GM12873 (cell line): ENCODE measurements at regions not wholly inside any gene's neighbourhood (a gene's known extent, or its start where the extent isn't known, plus 50 kb on each side); places are given as distances from the start of the nearest gene placed in this dataset.

Experiments used
- TF ChIP-seq, protein P1 (sequence below): IDR thresholded peaks from 2 replicates; pipeline ENCODE4 v1.5.1; 2012; ENCODE audit warnings: low read depth, mild to moderate bottlenecking, moderate library complexity, low read length, control low read depth; ENCODE audit not compliant: insufficient read depth; ENCODE audit errors: missing control alignments

DNA sequence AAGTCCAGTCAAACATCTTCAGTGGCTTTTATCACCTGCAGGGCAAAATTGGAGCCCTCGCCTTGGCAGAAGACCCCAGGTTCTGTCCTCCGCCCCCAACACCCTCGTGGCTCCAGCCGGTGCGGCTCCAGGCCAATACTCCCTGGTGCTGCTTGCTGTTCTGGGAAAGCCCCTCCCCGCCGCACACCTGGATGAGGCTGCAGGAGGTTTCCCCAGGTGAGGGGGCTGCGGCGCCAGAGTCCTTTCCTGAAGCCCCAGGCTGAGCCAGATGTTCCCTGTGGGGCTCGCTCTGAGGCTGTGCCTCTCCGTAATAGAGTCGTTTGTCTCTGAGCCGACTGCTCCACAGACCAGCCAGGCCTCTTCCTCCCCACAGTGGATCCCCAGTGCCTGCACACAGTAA lies 375.4 kb upstream of the IRX1 start:
- TF ChIP-seq, protein P1, sequence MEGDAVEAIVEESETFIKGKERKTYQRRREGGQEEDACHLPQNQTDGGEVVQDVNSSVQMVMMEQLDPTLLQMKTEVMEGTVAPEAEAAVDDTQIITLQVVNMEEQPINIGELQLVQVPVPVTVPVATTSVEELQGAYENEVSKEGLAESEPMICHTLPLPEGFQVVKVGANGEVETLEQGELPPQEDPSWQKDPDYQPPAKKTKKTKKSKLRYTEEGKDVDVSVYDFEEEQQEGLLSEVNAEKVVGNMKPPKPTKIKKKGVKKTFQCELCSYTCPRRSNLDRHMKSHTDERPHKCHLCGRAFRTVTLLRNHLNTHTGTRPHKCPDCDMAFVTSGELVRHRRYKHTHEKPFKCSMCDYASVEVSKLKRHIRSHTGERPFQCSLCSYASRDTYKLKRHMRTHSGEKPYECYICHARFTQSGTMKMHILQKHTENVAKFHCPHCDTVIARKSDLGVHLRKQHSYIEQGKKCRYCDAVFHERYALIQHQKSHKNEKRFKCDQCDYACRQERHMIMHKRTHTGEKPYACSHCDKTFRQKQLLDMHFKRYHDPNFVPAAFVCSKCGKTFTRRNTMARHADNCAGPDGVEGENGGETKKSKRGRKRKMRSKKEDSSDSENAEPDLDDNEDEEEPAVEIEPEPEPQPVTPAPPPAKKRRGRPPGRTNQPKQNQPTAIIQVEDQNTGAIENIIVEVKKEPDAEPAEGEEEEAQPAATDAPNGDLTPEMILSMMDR: no peak

DNA sequence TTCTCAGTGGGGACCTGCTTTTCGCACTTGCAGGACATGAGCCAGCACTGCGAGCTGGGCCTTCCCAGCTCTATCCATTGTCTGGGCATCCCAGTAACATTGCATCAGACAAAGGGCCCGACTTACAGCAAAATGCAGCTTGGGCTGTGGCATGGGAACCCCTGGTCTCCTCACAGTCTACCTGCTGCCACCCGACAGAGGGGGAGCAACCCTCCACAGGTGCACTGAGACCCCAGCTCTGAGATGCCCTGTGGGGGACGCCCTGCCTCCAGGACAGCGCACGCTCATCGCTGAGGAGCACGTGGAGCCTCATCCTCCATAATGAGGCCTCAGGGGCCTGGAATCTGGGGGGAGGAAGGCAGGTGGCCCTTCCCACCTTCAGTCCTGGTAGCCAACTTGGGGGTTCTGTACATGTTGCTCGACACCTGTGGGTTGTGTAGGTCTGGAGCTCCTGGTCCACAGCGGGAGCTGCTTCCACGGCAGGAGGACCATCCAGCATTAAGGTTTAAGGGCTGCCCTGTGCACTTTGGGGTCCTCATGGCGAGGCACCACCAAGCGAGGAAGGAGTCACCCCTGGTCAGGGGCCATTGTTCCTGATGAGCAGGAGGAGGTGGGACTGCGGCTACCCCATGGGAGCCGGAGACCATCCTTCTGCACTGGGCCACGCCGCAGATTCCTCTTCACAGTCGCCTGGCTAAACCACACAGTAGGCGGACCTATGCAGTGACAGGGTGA lies 376.5 kb upstream of the IRX1 start:
- TF ChIP-seq, protein P1: no peak

DNA sequence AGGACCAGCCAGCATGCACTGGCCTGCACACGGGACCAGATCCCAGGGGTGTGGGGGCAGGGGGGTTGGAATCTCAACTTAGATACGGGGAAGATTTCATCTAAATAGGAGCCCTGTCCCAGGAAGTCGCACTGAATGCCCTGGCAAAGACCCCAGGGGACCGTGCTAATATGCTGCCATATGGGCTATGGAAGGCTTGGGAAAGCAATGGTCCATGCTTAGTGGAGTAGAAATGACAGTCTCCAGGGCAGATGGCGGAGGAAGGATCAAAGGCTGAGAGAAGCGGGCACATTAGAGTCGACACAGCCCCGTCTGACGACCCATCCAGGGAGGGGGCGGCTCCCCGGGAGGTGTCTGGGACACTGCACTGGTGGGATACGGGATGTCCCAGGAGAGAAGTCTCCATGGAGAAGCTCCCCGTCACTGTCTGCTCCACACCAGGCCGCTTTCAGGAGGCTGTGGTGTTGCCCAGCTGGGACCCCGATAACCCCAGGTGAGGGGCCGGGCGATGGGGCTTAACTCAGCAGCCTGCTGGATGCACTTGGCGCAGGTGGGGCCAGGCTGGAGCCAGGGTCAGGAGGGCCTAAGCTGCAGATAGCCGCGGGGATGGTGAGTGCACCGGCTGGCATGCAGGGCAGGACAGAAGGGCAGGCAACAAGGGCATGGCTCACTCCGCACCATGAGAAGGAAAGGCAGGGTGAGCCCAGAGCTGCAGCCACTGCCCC lies 377.7 kb upstream of the IRX1 start:
- TF ChIP-seq, protein P1: no peak

DNA sequence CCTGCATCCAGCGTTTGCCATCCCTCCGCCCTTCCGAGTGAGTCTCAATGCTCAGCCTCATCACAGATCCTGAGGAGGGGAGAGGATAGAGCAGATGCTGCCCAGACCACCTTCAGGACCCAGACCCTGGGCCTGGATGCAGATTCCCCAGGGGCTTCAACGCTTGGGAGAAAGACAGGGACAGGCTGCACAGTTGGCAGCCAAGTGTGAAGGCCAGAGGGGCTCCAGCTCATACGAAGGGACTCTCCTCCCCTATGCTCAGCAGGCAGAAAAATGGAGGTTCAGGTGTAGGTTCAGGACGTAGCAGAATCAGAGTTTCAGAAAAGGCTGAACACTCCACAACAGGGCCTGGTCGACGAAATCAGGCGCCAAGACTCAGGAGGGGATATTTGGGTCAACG lies 378.5 kb upstream of the IRX1 start:
- TF ChIP-seq, protein P1: no peak

DNA sequence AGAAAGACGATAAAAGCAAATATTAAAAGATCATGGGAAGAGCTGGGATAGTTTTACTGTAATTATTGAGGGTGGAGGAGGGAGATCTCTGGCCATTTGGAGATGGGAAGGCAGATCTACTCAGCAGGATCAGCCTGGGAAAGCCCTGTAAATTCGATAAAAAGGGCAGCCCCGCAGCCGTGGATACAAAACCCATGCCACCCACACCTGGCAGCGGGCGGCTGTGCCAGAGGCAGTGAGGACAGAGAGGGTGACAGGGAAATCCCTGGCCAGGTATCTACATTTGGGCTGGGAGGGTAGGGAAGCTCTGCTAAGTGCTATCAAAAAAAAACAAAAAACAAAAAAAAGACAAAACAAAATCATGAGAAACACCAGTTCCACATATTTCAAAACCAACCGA lies 379.2 kb upstream of the IRX1 start:
- TF ChIP-seq, protein P1: no peak

DNA sequence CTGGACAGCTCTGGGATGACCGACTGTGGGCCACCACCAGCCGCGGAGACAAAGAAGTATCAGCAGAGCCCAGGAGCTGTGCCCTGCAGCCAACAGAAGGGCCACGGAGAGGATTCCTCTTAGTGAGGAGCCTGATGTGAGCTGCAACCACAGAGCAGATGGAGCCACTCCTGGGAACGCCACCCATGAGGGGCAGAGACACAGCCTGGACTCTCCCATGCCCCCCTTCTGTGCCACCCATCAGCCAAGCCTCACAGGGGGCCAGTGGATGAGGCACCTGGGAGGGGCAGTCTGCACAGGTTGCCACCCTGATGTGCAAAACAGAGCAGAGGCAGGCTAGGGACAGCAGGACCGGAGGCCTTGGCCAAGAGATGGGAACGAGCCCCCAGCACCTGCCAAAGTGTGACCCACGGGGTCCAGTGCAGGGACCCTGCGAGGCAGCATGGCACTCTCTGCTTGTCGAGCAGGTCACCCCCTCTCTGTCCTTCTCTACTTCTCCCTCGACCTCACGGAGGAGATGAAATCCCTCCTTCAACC lies 380.7 kb upstream of the IRX1 start:
- TF ChIP-seq, protein P1: no peak

DNA sequence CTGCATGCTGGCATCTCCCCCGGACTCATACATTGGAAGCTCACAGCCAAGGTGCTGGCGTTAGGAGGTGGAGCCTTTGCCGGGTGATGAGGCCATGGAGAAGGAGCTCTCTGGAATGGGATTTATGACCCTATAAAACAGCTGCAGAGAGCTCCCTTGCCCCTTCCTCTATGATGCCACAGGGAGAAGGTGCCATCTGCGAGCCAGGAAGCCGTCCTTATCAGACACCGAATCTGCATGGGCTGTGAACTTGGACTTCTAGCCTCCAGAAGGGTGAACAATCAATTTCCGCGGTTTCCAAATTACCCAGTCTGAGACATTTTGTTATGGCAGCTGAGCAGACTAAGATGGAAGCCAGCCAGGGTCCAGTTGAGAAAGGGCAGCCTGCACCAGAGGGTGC lies 381.2 kb upstream of the IRX1 start:
- TF ChIP-seq, protein P1: no peak
